ENCODE measurements at regions not wholly inside any gene's neighbourhood (a gene's known extent, or its start where the extent isn't known, plus 50 kb on each side); places are given as distances from the start of the nearest gene placed in this dataset.

DNA sequence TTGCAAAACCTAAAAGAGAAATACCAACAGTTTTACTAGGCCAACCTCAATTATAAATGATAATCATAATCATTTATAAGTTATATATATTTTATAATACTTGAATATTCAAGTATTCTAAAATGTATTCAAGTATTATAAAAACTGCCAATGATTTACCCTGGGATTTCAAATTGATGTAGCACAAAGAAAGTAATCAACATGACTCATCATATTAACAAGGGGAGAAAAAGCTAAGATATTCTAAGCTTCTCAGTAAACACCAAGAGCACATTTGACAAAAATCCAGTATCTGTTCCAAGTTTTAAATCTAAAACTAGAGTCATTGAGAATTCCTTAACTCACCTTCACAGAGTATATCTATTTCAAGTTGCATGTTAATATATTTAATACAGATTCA is 56.1 kb downstream of the CAPZA3 start:
- intact Hi-C loops (cut with DNase I; ENCODE audit: low total_unique reads) = no loop called here

DNA sequence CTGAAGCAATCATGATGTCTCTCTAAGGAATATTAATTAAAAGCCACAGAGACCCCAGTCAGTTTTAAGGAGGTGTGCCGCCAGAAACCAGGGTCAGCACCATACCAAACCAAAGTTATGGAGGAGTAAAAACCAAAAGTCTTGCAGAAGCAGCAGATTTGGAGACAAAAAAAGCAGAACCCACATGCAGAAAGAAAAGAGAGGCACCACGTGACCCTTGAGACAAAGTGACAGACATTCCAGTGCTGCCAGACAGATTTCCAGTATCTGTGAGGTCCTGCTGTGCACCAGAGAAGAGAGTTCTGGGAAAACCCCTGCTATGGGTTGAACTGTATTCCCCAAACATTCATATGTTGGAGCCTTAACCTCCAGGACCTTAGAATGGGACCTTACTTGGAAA is 59.7 kb downstream of the CAPZA3 start:
- DNase-seq = no peak
- Histone ChIP-seq H3K4me3 (no peak overlapping the region), H3K27me3 (no peaks in the 10 kb centered on the region), H3K27ac (peak overlapping the region; percentile 57 to 73), H3K4me1 (no peaks in the 10 kb centered on the region), H3K9me3 (no peaks in the 10 kb centered on the region), H3K36me3 (no peaks in the 10 kb centered on the region)
- intact Hi-C loops (cut with DNase I; ENCODE audit: low total_unique reads) = no loop called here
- TF ChIP-seq, protein P1, sequence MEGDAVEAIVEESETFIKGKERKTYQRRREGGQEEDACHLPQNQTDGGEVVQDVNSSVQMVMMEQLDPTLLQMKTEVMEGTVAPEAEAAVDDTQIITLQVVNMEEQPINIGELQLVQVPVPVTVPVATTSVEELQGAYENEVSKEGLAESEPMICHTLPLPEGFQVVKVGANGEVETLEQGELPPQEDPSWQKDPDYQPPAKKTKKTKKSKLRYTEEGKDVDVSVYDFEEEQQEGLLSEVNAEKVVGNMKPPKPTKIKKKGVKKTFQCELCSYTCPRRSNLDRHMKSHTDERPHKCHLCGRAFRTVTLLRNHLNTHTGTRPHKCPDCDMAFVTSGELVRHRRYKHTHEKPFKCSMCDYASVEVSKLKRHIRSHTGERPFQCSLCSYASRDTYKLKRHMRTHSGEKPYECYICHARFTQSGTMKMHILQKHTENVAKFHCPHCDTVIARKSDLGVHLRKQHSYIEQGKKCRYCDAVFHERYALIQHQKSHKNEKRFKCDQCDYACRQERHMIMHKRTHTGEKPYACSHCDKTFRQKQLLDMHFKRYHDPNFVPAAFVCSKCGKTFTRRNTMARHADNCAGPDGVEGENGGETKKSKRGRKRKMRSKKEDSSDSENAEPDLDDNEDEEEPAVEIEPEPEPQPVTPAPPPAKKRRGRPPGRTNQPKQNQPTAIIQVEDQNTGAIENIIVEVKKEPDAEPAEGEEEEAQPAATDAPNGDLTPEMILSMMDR (IDR thresholded peaks at IDR 0.05) = no peak
- no peak for TF ChIP-seq POLR2A (IDR thresholded peaks at IDR 0.05)

More for the DNA sequence above, 56.1 kb downstream of the CAPZA3 start:
- Histone ChIP-seq H3K9me3 (no peaks in the 10 kb centered on the region), H3K36me3 (no peaks in the 10 kb centered on the region), H3K4me1 (no peaks in the 10 kb centered on the region), H3K27ac (no peak overlapping the region), H3K27me3 (no peaks in the 10 kb centered on the region), H3K4me3 (no peak overlapping the region)
- no peak for DNase-seq
- TF ChIP-seq POLR2A (IDR thresholded peaks at IDR 0.05) = no peak
- TF ChIP-seq, protein P1 (IDR thresholded peaks at IDR 0.05) = no peak

DNA sequence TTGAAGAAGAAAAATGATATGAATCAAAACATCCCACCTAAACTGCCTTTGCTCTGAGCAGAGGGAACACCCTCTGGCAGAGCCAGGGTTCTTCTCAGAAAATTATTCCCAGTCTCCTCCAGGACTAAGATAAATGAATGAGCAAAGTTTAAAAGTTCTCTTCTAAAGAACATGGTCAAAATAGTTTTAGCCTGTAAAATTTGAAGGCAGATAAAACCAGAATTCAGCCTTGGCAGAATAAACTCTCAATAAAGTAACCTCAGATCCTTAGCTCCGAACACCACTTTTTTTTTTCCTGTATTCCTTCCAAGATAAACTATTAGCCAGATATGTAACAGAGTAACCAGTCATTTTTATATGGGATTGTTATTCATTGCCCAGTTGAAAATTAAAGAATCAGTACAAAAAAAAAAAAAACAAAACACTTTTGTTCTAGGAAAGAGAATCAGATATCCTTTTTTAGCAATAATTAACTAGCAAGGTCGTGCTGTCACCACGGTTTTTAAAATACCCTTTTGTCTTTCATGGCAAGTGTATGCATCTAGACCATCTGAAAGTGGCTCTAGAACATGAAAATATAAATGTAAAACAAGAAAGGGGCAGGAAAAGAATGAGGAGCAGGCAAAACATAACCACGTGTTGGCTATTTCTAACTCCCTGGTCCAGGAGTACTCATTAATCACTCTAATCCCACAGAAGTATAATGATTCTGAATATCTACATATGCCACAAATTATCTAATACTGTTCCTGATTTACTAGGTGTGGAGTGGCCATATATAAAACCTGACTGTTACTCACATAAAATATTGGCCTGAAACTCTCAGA is 60.8 kb downstream of the CAPZA3 start:
- Histone ChIP-seq H3K4me1 (no peaks in the 10 kb centered on the region), H3K9me3 (no peaks in the 10 kb centered on the region), H3K27me3 (no peaks in the 10 kb centered on the region), H3K4me3 (no peak overlapping the region), H3K27ac (peak overlapping the region; percentile 57 to 73), H3K36me3 (no peaks in the 10 kb centered on the region)
- no peak for DNase-seq
- intact Hi-C loops (cut with DNase I; ENCODE audit: low total_unique reads) = no loop called here
- TF ChIP-seq, protein P1 (IDR thresholded peaks at IDR 0.05) = no peak
- TF ChIP-seq POLR2A (IDR thresholded peaks at IDR 0.05) = no peak

DNA sequence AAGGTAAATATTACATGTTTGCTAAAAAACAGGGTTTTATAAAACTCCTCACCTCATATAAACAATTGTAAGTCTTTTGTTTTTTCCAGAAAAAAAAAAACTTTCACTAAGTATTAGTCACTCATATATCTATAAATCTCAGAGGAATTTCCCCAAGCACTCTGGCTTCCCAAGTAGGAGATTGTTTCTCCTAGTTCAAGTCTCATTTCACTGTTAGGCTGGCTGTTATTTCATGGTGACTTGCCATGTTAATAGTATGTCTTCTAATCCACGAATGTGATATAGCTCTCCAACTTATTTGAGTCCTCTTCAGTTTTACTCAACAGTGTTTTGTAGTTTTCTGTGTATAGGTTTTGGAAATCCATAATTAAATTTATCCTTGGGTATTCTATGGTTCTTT is 61.6 kb downstream of the CAPZA3 start:
- Histone ChIP-seq H3K9me3 (no peaks in the 10 kb centered on the region), H3K36me3 (no peaks in the 10 kb centered on the region), H3K27ac (peak overlapping the region; percentile 57 to 73), H3K27me3 (no peaks in the 10 kb centered on the region), H3K4me3 (no peak overlapping the region), H3K4me1 (no peaks in the 10 kb centered on the region)
- DNase-seq = no peak
- TF ChIP-seq POLR2A (IDR thresholded peaks at IDR 0.05) = no peak
- TF ChIP-seq, protein P1 (IDR thresholded peaks at IDR 0.05) = no peak
- intact Hi-C loops (cut with DNase I; ENCODE audit: low total_unique reads) = no loop called here

DNA sequence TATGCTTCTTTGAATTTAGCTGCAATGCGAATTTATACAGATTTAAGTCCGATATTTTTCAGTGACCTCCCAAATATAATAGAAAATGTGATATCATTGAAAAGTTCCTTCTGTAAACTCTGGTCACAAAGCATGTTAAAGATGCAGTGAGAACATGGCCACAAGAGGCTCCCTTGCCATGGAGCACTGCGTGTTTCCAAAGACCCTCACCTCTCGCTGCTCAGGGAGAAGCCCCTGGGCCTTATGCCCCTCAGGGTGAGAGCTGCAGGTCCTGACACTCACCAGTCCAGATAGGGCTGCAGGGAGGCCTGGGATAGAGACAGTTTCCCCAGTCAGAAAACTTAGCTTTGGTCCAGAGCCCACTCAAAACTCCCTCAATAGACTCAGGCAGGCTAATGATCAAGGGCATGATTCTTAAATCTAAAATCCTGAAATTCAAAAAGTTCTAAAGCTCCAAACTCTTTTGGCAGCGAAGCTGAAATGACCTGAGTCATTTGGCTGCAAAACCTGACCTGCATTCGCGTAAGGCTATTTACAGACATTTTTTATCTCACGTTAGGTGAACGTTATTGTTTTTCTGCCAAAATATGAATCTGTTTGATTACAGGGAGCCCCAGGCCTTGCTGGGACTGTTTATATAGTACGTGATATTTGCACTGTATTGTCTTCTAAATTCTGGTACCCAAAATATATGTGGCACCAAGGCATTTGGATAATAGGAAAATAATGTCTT is 67.8 kb downstream of the CAPZA3 start:
- no peak for DNase-seq

More for the DNA sequence above, 67.8 kb downstream of the CAPZA3 start:
- no peaks in the 10 kb centered on the region for H3K27me3 ChIP-seq
- H3K4me3 ChIP-seq = no peak overlapping the region
- no peaks in the 10 kb centered on the region for H3K9me3 ChIP-seq
- H3K36me3 ChIP-seq = no peaks in the 10 kb centered on the region
- TF ChIP-seq, protein P1 (IDR thresholded peaks at IDR 0.05) = no peak
- TF ChIP-seq POLR2A (IDR thresholded peaks at IDR 0.05) = no peak
- no peaks in the 10 kb centered on the region for H3K4me1 ChIP-seq
- intact Hi-C loops (cut with DNase I; ENCODE audit: low total_unique reads) = no loop called here
- no peak overlapping the region for H3K27ac ChIP-seq
